ENCODE measurements at regions not wholly inside any gene's neighbourhood (a gene's known extent, or its start where the extent isn't known, plus 50 kb on each side); places are given as distances from the start of the nearest gene placed in this dataset.
"Not testable (repeated sequence)": the region's sequence is repeated elsewhere in the genome, so short reads cannot be mapped to it uniquely, and the experiment has no call there.

- DNase-seq, result no peak
Measured at GRCh38 chr4:126762663-126763247, 870.0 kb upstream of the INTU start.

GRCh38 chr4:126766241-126766640, 866.5 kb upstream of the INTU start:
- DNase-seq, result no peak

DNA sequence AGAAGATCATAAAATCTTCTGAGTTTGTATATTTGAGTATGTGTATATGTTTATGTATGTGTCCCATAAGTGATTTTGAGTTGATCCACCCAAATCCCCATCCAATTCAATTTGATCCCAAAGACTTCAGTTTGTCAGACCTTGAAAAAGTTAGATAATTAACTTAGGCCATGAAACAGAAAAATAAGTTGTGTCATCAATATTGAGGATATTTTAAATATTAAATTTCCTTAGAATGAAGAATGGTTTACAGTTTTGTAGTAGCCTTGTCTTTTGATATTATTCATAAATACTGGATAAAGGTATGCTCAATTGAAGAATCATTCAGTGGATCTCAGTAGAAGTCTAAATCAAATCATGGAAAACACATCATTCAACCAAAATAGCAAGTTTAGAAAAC, 864.4 kb upstream of the INTU start:
- no peak for DNase-seq

- not testable (repeated sequence) for DNase-seq
Measured at GRCh38 chr4:126770811-126771553, 861.8 kb upstream of the INTU start.

GRCh38 chr4:126771618-126772017, 861.1 kb upstream of the INTU start:
- DNase-seq, result not testable (repeated sequence)

- DNase-seq, result no peak
Measured at GRCh38 chr4:126772662-126773061, 860.1 kb upstream of the INTU start.

GRCh38 chr4:126775485-126776106, 857.2 kb upstream of the INTU start:
- no peak for DNase-seq

- no peak for DNase-seq
Measured at GRCh38 chr4:126776361-126776760, 856.4 kb upstream of the INTU start.

DNA sequence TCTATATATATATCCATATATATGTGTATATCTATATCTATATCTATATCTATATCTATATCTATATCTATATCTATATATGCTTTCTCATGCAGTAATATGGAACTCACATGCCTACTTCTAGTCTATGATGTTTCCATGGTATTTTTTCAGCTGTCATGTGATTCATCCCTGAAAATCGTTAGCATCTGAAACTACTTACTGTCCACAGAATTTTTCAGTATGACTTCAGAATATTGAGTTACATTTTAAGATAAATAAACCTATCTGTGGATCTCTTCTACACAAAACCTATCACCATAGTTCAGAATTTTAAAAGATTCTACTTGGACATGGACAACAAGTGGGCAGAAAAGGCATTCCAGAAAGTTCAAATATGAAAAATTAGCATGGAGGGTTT, 855.1 kb upstream of the INTU start:
- DNase-seq, result no peak

DNA sequence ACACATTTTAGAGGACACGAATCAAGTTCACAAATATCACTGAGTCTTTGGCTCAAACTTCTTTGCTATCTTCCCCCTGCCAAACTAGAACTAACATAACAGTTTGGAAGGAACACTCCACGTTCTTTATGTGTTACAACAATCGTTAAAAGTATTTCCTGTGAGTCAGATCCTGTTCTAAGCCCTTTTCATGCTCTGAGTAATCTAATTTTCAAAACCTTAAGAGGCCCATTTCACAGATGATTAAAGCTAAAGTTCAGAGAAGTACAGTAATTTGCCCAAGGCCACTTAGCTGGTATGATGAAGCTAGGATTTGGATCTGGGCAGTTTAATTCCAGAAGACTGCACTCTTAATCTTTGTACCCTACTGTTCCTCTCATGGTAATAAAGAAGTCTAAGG, 854.4 kb upstream of the INTU start:
- DNase-seq, result no peak

DNA sequence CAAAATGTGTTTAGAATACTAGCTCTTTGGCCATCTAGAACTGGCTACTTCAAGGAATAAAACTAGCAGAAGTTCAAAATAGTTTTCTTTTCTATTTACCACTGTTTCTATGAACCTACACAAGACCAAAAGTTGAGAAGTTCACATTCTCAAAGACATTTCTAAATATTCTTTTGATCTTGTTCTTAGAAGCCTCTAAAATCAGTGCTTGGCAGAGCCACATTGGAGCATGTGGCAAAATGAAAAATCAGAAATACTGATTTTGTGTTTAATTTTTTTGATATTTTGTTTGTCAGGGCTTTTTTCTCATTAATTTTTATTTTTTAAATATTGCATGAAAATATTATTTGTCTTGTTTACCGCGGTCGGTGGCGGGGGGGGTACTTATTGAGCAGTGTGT, 853.8 kb upstream of the INTU start:
- no peak for DNase-seq

- DNase-seq, result no peak
Measured at GRCh38 chr4:126779436-126780166, 853.2 kb upstream of the INTU start.

GRCh38 chr4:126783191-126783590, 849.6 kb upstream of the INTU start:
- no peak for DNase-seq

DNA sequence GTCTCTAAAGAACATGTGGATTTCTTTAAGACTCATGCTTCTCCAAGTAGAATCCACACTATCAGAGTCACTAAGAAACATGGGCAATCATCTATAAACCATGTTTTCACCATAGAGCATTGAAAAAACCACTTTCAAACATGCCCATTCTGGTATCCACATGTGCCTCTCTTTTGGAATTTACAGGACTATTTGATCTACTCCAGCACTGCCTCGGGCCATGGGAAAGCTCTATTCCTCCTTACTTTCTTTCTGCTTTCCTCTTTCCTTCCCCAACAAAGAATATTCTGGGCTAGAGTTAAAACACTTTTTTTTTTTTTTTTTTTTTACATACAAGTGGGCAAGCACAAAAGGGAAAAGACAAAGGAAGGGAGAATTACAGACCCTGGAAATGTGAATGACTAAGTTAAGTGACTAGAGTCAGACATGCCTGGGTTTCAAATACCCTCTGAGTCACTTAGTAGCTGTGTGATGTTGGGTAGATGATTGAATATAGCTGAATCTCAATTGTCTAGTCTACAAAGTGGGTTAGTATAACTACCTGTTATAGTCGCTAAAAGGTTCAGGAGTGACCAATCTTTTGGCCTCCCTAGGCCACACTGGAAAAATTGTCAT, 847.7 kb upstream of the INTU start:
- no peak for DNase-seq

- no peak for DNase-seq
Measured at GRCh38 chr4:126790633-126791032, 842.1 kb upstream of the INTU start.

DNA sequence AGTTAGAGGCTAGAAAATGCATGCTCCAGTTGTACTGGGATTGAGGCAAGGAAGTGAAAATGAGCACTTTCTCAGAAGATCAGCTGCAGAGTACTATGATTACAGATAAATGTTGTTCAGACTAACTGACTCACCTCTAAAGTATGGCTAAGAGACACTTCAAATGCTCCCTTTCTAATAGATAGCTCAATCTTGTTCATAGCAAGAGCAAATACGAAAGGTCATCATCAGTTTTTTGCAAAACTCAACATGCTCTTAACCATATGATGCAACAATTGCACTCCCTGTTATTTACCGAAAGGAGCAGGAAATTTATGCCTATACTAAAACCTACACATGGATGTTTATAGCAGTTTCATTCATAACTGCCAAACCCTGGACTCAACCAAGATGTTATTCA, 838.4 kb upstream of the INTU start:
- DNase-seq, result no peak

- no peak for DNase-seq
Measured at GRCh38 chr4:126798214-126798613, 834.5 kb upstream of the INTU start.

GRCh38 chr4:126799416-126799815, 833.3 kb upstream of the INTU start:
- no peak for DNase-seq

DNA sequence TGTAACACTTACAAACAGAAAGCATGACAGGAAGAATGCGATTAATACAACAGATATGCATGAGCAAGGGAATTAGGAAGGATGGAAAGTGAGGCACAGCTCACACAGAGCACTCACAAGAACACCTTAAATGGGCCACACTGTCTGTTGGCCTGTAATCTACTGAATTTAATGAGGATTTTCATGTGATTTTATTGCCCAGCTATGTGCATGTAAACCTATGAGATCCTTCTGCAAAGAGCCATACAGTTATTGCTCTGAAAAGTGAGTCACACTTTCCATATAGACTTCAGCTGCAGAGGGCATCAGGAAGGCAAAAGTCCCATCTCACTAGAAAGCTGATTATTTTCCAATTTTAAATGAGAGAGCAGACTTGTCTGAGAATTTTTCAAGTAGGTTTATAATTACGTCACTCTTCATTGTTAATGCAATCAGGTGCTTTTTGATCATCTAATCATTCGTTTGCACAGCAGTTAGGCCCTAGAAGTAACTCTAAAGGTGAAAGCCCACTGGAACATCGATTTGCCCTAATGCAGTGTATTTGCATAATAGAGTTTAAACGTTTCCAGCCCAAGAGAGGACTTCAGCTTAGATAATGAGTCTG, 832.7 kb upstream of the INTU start:
- DNase-seq, result no peak

- no peak for DNase-seq
Measured at GRCh38 chr4:126800575-126801141, 832.1 kb upstream of the INTU start.

DNA sequence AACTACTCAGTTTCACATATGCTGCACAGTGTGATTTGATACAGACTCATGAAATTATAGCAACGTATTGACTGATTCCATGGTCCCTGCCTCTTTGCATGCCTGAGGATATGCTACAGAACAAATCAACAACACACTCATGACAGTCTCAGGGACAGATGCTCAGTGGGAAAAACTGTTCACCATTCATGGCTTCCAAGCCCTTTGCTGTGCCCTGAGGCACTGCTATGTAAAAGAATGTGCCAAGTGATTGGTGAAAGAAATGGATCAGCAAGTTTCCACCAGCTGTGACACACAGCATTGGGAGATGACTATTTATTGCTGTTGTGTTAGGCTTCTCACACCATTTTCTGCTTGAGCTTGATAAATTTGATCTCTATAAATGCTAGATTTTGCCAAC, 825.6 kb upstream of the INTU start:
- no peak for DNase-seq

DNA sequence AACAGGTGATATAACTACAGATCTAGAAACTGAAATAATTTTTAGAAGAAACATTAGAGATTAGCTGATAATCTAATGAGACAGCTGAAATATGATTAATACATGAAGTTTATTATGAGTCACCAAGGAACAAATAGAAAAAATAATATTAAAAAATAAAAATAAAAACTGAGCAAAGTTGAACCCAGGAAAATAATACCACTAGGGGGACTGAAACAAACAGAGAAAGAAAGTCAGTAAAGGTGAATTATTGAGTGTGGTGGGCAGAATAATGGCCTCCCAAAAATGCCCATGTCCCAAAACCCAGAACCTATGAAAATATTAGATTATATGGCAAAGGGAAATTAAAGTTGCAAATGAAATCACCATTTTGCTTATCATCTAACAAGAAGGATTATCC, 820.7 kb upstream of the INTU start:
- DNase-seq, result no peak

GRCh38 chr4:126820631-126821030, 812.1 kb upstream of the INTU start:
- no peak for DNase-seq

Measured in NCI-H1048 (cell line).